AG20443 (cell line): ENCODE measurements at regions not wholly inside any gene's neighbourhood (a gene's known extent, or its start where the extent isn't known, plus 50 kb on each side); places are given as distances from the start of the nearest gene placed in this dataset.

Source experiments
- DNase-seq: peaks from one replicate; pipeline ENCODE4 v3.0.0; 2012; ENCODE audit warnings: low spot score, mixed read lengths

GRCh38 chr6:95142661-95143335 is 434.5 kb upstream of the MANEA start:
- no peak for DNase-seq

GRCh38 chr6:95143408-95144180 is 433.7 kb upstream of the MANEA start:
- no peak for DNase-seq

GRCh38 chr6:95145457-95145856 is 431.9 kb upstream of the MANEA start:
- DNase-seq = no peak

- DNase-seq = no peak
Measured at GRCh38 chr6:95159557-95159956, 417.8 kb upstream of the MANEA start.

- no peak for DNase-seq
Measured at GRCh38 chr6:95169775-95170174, 407.6 kb upstream of the MANEA start.

GRCh38 chr6:95175927-95176675 is 401.2 kb upstream of the MANEA start:
- DNase-seq = no peak

GRCh38 chr6:95185874-95186273 is 391.5 kb upstream of the MANEA start:
- DNase-seq = no peak

- DNase-seq = no peak
Measured at GRCh38 chr6:95186710-95187109, 390.6 kb upstream of the MANEA start.

GRCh38 chr6:95197590-95197989 is 379.7 kb upstream of the MANEA start:
- DNase-seq = no peak

GRCh38 chr6:95203153-95203754 is 374.1 kb upstream of the MANEA start:
- no peak for DNase-seq

- no peak for DNase-seq
Measured at GRCh38 chr6:95204178-95204577, 373.2 kb upstream of the MANEA start.

GRCh38 chr6:95208621-95209020 is 368.7 kb upstream of the MANEA start:
- no peak for DNase-seq

- DNase-seq = no peak
Measured at GRCh38 chr6:95209074-95209473, 368.3 kb upstream of the MANEA start.

GRCh38 chr6:95216555-95216954 is 360.8 kb upstream of the MANEA start:
- DNase-seq = no peak

GRCh38 chr6:95227351-95227750 is 350.0 kb upstream of the MANEA start:
- no peak for DNase-seq

- no peak for DNase-seq
Measured at GRCh38 chr6:95228636-95229035, 348.7 kb upstream of the MANEA start.

- no peak for DNase-seq
Measured at GRCh38 chr6:95230071-95230740, 347.1 kb upstream of the MANEA start.

- DNase-seq = no peak
Measured at GRCh38 chr6:95231416-95231815, 345.9 kb upstream of the MANEA start.

GRCh38 chr6:95232446-95232845 is 344.9 kb upstream of the MANEA start:
- no peak for DNase-seq

GRCh38 chr6:95233879-95234278 is 343.5 kb upstream of the MANEA start:
- no peak for DNase-seq

GRCh38 chr6:95240514-95240913 is 336.8 kb upstream of the MANEA start:
- DNase-seq = no peak

- no peak for DNase-seq
Measured at GRCh38 chr6:95242560-95242959, 334.8 kb upstream of the MANEA start.
